Smooth muscle cell of the brain vasculature (primary cell): ENCODE measurements at regions not wholly inside any gene's neighbourhood (a gene's known extent, or its start where the extent isn't known, plus 50 kb on each side); places are given as distances from the start of the nearest gene placed in this dataset.
"Not testable (repeated sequence)": the region's sequence is repeated elsewhere in the genome, so short reads cannot be mapped to it uniquely, and the experiment has no call there.

Experiments
- DNase-seq: peaks from one replicate; pipeline ENCODE4 v3.0.0-alpha.2; 2012; ENCODE audit warnings: low read depth, low spot score

DNA sequence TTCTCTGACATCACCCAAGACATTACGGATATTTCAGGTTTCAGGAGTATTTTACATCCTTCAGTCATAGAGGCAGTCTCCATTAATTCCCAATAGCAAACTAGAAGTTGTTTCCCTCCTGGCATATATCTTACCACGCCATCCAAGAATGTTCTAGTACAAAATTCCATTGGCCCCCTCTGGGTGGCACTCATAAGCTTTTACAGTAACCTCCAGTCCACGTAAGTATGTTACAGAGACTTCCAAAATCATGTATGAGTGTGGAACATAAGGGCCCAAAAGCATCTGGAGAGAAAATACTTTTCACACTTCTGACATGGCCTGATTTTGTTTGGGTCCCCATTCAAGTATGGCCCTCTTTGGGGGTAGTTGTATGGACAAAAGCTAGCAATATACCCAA is 58.1 kb upstream of the DHRS4 start:
- no peak for DNase-seq

DNA sequence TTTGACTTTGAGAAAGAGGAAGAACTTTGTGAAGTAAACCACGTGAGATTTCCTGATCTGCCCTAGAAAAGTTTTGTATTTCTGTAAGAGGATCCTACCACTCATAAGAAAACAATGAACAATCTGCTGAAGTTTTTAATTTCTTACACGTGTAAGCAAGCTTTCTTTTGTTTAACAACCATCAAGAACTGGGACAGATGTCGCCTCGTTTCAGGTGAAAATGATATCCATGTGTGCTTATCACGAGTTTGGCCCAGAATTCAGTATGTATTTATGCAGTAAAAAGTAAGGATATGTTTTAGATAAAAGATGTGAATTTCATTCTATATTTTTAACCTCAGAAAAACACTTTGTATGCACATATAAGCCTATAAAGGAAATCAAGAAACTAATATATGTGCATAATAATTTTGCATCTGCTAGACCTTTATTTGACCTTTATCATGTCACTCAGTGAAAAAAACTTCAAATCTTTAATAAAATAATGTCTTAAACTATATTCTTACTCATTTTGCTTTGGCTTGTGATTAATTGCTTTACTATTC is 56.9 kb upstream of the DHRS4 start:
- DNase-seq, result no peak

DNA sequence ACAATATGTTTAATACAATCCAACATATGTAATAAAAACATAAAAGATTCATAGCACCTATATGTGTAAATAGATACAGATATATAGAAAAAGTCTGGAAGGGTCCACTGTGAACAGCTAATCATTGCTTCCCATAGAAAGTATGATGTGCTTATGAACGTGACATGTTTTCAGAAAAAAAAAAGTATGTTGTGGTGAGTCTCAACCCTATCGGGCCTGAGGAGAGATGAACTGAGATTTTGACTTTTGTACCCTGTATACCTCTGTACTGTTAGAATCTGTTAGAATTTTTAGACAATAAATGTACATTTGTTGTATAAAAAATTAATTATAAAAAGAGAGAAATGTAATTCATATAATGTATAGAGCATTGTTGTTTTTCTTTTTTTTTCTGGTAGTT is 56.3 kb upstream of the DHRS4 start:
- not testable (repeated sequence) for DNase-seq

DNA sequence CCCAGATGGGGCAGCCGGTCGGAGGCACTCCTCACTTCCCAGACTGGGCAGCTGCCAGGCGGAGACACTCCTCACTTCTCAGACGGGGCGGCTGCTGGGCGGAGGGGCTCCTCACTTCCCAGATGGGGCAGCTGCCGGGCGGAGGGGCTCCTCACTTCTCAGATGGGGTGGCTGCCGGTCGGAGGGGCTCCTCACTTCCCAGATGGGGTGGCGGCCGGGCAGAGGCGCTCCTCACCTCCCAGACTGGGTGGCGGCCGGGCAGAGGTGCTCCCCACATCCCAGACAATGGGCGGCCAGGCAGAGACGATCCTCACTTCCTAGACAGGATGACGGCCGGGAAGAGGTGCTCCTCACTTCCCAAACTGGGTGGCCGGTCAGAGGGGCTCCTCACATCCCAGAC is 55.2 kb upstream of the DHRS4 start:
- DNase-seq, result not testable (repeated sequence)

DNA sequence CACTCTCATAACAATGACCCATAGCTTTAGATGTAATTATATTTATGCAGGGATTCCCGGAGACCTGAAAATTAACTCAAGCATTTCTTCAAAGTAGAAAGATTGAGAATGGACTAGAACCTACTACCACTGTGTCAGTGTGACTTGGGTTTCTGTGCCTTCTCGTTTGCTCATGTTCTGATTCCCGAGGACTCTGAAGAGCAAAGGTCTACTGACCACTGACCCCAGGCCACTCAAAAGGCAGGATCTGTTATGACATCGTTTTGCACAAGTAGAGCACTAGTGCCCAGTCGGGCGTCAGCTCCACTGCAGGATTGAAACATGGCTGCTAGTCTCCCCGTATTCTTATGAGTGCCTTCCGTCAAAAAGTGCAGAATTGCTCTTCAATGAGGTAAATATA is 53.8 kb upstream of the DHRS4 start:
- no peak for DNase-seq

DNA sequence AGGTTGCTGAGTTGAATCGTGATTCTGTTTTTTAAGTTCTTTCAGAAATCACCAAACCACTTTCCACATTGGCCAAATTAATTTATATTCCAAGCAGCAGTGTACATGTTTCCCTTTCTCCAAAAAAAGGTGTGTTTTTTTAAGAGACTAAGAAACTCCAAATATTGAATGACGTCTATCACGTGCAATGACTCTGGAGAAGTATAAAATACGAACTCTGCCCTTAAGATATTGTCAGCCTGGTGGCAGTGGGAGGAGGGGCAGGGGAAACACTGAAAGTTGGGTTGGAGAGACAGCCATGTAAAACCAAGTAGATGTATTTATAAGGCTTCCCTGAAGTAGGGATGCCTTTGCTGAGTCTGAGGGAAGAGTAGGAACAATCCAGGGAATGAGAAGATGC is 50.1 kb upstream of the DHRS4 start:
- DNase-seq, result no peak
